Right cardiac atrium (tissue), 5 donors: ENCODE measurements at regions not wholly inside any gene's neighbourhood (a gene's known extent, or its start where the extent isn't known, plus 50 kb on each side); places are given as distances from the start of the nearest gene placed in this dataset.
"Not testable (repeated sequence)": the region's sequence is repeated elsewhere in the genome, so short reads cannot be mapped to it uniquely, and the experiment has no call there.

ENCODE experiments used
- ATAC-seq, 2 donors: fragments of 200-7000 bp; cut with Tn5 transposase; one replicate each; pipeline versions ENCODE4 v1.8.0 to v1.9.1; 2020; ENCODE audit warnings: moderate library complexity in 2 of 2, mild to moderate bottlenecking in 1 of 2
- DNase-seq, 3 donors: peaks; one replicate each; pipeline ENCODE4 v3.0.0-alpha.2; 2020
- H3K27ac ChIP-seq: one replicate; pipeline ENCODE4 v1.5.1; 2013; ENCODE audit warnings: mild to moderate bottlenecking, low read length, control low read depth, moderate library complexity
- H3K27me3 ChIP-seq: one replicate; pipeline ENCODE4 v1.6.1; 2013; ENCODE audit not compliant: control insufficient read depth, insufficient read depth
- H3K4me1 ChIP-seq: one replicate; pipeline ENCODE4 v1.6.1; 2013; ENCODE audit warnings: low read length; ENCODE audit not compliant: control insufficient read depth, insufficient read depth
- H3K4me3 ChIP-seq: one replicate; pipeline ENCODE4 v1.5.1; 2013; ENCODE audit warnings: low read length, control low read depth
- H3K9me3 ChIP-seq: one replicate; pipeline ENCODE4 v1.6.1; 2013; ENCODE audit warnings: low read length; ENCODE audit not compliant: control insufficient read depth
- WGBS: extraction: QIAGEN DNeasy Blood & Tissue Kit; methylation state at CpG from one replicate; pipeline ENCODE4 v1.1.7; 2013; 5-methylcytosine and 5-hydroxymethylcytosine counted together
- intact Hi-C, 4 donors: fragments of 100-400 bp; cut with DNase I; formaldehyde crosslinking; loops; one replicate each; pipeline versions ENCODE4 v1.11.0 to v1.14.0; 2022 to 2023
- donor health status: healthy with polysubstance abuse.
- donor health status: DM: no; HTN: yes; CAD: no.
- donor health status: DM: no; HTN: no; CAD: no.
- donor health status: DM: no; HTN: yes; CAD: no; lungs with severe emphysema.
- donor health status: DM: yes; HTN: yes; CAD: no.

GRCh38 chr5:34223158-34223557 is 180.1 kb upstream of the C1QTNF3 start:
- H3K4me3 ChIP-seq, intact Hi-C loops, H3K27ac ChIP-seq, H3K9me3 ChIP-seq, H3K27me3 ChIP-seq, H3K4me1 ChIP-seq, DNase-seq, ATAC-seq: not testable (repeated sequence)
- 100% methylated on average over 1 of the region's 3 CpGs for WGBS

GRCh38 chr5:34230402-34230801 is 187.4 kb upstream of the C1QTNF3 start:
- ATAC-seq, H3K27ac ChIP-seq, H3K4me1 ChIP-seq, DNase-seq, intact Hi-C loops, H3K9me3 ChIP-seq, H3K4me3 ChIP-seq, H3K27me3 ChIP-seq: not testable (repeated sequence)
- WGBS, result 99% methylated on average over 1 of the region's 1 CpG

GRCh38 chr5:34243802-34244201 is 200.8 kb upstream of the C1QTNF3 start:
- H3K9me3 ChIP-seq, H3K4me1 ChIP-seq, H3K4me3 ChIP-seq, DNase-seq, H3K27ac ChIP-seq, H3K27me3 ChIP-seq, intact Hi-C loops, ATAC-seq: not testable (repeated sequence)

GRCh38 chr5:34244281-34245031 is 201.4 kb upstream of the C1QTNF3 start:
- H3K27me3 ChIP-seq, H3K9me3 ChIP-seq, H3K4me1 ChIP-seq, intact Hi-C loops: not testable (repeated sequence)
- ATAC-seq (peak; percentile 79 to 87), DNase-seq (peak; percentile 74 to 91 (median 83))
- Histone ChIP-seq H3K27ac (peak overlapping the region; percentile 45), H3K4me3 (peak overlapping the region; percentile 60)
- WGBS, result under 1% methylated on average over 19 of the region's 41 CpGs

GRCh38 chr5:34245032-34245394 is 202.0 kb upstream of the C1QTNF3 start:
- H3K4me1 ChIP-seq, intact Hi-C loops, H3K27me3 ChIP-seq, H3K9me3 ChIP-seq, DNase-seq: not testable (repeated sequence)
- peak overlapping the region; percentile 60 for H3K4me3 ChIP-seq
- ATAC-seq, result peak; percentile 90 to 96
- peak overlapping the region; percentile 45 for H3K27ac ChIP-seq
- 21% methylated on average over 13 of the region's 31 CpGs for WGBS

- 68% methylated on average over 2 of the region's 2 CpGs for WGBS
- ATAC-seq, H3K27ac ChIP-seq, H3K27me3 ChIP-seq, DNase-seq, intact Hi-C loops, H3K4me3 ChIP-seq, H3K9me3 ChIP-seq, H3K4me1 ChIP-seq: not testable (repeated sequence)
Observed at GRCh38 chr5:34245813-34246212, 202.8 kb upstream of the C1QTNF3 start.

GRCh38 chr5:34258598-34258997 is 215.6 kb upstream of the C1QTNF3 start:
- H3K4me1 ChIP-seq, DNase-seq, H3K4me3 ChIP-seq, H3K27ac ChIP-seq, H3K9me3 ChIP-seq, intact Hi-C loops, ATAC-seq, H3K27me3 ChIP-seq: not testable (repeated sequence)

- H3K9me3 ChIP-seq, H3K4me3 ChIP-seq, H3K4me1 ChIP-seq, ATAC-seq, H3K27me3 ChIP-seq, intact Hi-C loops, DNase-seq, H3K27ac ChIP-seq: not testable (repeated sequence)
- WGBS, result 60% methylated on average over 3 of the region's 4 CpGs
Observed at GRCh38 chr5:34261020-34261419, 218.0 kb upstream of the C1QTNF3 start.

GRCh38 chr5:34266151-34266550 is 223.1 kb upstream of the C1QTNF3 start:
- H3K9me3 ChIP-seq, H3K27ac ChIP-seq, intact Hi-C loops, H3K4me1 ChIP-seq, DNase-seq, ATAC-seq, H3K27me3 ChIP-seq, H3K4me3 ChIP-seq: not testable (repeated sequence)

- peak in 1 of 3 donors; percentile 13 for DNase-seq
- 53% methylated on average over 1 of the region's 1 CpG for WGBS
- H3K4me3 ChIP-seq, H3K9me3 ChIP-seq, H3K27me3 ChIP-seq, ATAC-seq, H3K4me1 ChIP-seq, H3K27ac ChIP-seq, intact Hi-C loops: not testable (repeated sequence)
Observed at GRCh38 chr5:34296759-34297158, 253.7 kb upstream of the C1QTNF3 start.

- H3K27ac ChIP-seq, H3K4me3 ChIP-seq, H3K4me1 ChIP-seq, intact Hi-C loops, DNase-seq, H3K27me3 ChIP-seq, ATAC-seq, H3K9me3 ChIP-seq: not testable (repeated sequence)
- WGBS, result 63% methylated on average over 2 of the region's 2 CpGs
Observed at GRCh38 chr5:34329201-34329600, 286.2 kb upstream of the C1QTNF3 start.

GRCh38 chr5:34329611-34330108 is 286.6 kb upstream of the C1QTNF3 start:
- H3K4me1 ChIP-seq, H3K9me3 ChIP-seq, H3K27me3 ChIP-seq, intact Hi-C loops, H3K27ac ChIP-seq, DNase-seq, ATAC-seq, H3K4me3 ChIP-seq: not testable (repeated sequence)
